ENCODE measurements at regions not wholly inside any gene's neighbourhood (a gene's known extent, or its start where the extent isn't known, plus 50 kb on each side); places are given as distances from the start of the nearest gene placed in this dataset.
"Not testable (repeated sequence)": the region's sequence is repeated elsewhere in the genome, so short reads cannot be mapped to it uniquely, and the experiment has no call there.

DNA sequence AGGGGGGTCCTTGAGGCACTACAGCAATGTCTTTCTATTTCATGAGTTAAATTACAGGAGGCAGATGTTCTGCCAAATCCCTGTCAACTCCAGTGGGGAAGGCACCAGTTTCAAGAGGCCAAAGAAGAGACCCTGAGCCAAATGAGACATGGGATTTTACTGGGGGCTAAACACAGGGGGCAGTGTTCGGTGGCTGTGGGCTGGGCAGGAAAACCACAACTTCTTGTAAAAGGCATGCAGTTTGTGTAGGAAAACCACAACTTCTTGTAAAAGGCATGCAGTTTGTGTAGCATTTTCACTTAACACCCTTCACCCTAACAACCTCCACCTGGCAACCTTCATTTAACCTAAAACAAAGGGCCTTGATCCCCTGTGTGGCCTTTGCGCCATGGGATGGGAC is 61.0 kb downstream of the POLR2M start:
- DNase-seq = no peak

DNA sequence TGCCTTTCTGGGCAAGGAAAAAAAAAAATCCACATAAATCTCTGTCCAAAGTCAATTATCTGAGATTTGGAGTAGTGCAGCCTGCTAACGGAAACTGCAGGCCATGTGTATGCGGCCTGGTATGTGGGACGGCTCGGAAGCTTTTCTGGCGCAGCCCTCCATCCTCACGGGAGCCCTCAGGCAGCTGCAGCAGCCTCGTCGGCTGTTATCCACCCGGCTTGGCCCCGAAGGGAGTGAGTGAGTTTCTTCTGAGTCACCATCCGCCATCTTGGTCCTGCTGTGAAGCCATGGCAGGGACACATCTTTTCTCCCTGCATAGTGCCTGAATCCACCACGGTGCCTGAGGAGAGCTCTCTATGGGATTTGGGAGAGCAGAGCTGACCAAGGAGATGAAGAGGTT is 62.8 kb downstream of the POLR2M start:
- DNase-seq = no peak

DNA sequence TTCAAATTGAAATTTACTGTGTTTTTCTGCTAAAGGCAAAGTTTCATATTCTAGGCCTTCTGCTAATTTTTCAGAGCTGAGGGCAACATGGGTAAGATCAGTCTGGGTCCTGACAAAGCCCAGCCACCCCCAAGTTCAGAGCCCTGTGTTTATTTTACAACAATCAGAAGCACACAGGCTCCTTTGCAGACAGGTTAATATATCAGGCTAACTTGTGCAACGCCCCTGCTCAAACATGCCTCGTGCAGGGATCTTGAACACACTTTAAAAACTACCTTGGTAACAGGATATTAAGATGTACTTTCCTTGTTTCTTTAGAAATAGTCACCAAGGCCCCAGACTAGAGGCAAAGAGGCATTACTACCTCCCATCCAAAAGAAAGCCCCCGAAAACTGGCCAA is 64.0 kb downstream of the POLR2M start:
- DNase-seq = no peak

DNA sequence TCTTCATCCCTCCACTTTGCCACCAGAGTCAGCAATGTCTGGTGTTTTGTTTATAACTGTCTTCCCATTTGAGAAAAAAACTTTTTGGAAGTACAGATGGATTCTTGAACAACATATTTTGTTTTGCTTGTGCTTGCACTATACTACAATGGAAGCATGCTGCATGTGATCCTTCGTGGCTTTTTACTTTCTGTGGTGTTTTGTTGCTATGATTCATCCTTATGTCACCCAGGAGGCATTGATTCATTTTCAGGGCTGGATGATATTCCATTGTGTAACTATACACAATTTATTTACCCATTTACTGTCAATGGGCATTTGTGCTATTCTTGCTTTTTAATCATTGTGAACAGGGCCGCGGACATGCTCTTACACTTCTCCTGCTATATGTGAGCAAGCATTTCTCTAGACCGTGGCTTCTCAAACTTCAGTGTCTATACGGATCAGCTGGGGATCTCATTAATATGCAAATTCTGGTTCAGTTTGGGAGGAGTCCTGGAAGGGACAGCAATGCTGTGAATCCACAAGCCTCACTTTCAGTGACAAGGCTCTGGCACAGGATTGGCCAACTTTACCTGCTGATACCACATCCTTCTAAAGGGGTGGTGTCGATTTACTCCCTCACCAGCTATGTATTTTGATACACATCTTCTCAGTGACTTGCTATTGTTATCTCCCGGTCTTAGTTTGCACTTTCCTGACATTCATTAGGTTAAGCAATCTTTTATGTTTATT is 65.9 kb downstream of the POLR2M start:
- DNase-seq = no peak

DNA sequence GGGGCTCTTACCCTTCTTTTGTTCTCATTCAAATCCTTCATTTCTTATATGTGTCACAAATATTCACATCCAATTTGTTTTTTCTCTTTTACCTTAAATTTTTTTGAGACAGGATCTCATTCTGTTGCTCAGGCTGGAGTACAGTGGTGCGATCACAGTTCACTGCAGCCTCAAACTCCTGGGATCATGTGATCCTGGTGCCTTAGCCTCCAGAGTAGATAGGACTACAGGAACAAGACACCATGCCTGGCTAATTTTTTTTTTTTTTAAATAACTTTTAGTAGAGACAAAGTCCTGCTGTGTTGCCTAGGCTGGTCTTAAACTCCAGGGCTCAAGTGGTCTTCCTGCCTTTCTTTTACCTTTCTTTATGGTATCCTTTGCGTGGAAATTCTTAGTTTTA is 66.5 kb downstream of the POLR2M start:
- DNase-seq = no peak

DNA sequence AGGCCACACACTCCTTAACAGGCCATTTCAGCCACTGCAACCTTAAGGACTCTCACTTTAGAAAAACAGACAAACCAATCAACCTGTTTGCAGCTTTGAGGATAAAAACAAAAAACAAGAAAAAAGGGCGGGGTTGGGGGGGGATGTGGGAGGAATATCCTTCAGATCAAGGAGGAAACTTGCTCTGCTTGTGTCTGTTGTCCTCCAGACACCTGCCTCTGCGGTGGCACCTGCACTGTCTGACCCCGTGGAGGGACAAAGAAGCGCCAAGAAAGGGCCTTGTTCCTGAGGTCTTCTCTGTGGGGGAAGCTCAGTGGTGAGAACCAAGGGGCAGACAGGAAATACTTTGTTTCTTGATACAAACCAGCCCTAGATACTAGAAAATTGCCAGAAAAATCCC is 70.5 kb downstream of the POLR2M start:
- DNase-seq = no peak

DNA sequence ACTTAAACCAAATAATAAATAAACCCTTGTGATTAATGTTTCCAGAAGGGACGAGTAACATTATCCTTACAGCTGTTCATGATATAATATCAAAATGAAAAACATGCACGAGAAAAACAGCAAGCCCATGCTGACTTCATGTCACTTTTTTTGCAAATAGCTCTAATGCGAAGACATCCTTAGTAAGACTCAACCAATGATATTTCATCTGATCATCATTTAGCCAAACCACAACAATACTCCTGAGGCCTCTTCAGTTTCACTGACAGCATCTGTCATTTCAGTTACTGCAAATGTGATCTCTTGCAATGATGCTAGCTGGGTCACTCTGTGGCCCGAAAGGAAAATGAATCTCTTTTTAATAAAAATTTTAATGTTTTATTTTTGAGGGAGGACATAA is 74.0 kb downstream of the POLR2M start:
- DNase-seq = peak; percentile 71

DNA sequence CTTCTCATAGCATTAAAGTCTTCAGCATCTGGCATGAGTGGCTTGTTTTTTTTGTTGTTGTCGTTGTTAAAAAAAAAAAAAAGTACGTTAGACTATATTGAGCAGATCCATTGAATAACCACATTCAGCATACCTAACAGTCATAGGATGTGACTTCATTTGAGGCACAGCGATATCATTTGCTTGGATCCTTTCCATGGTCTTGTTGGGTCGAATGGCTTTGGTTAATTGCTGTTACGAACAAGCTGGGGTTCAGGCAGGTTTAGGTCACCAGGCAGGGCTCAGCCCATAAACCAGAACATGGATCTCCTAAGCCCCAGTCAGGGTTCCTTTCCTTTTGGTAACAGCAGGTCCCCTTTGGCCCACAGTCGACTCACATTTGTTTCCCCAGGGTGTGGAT is 76.2 kb downstream of the POLR2M start:
- DNase-seq = no peak

DNA sequence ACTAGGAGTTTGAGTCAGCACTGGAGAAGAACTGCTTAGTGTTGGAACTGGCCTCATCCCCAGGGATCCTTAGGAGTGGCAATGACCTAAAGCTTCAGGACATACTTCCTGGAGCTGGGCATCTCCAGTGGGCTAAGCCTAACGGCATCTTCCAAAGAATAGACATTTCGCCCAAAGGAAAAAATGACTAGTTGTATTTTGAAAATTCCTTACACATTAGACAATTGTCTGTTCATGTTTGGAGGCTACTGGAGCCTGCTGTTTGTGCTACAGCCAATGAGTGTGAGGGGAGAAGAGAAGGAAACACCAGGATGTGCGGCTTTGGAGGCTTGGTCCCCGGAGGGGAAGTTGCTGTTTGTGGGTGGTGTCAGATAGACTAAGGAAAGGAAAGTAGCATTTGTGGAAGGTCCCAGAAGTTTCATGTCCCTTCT is 77.6 kb downstream of the POLR2M start:
- DNase-seq = no peak

DNA sequence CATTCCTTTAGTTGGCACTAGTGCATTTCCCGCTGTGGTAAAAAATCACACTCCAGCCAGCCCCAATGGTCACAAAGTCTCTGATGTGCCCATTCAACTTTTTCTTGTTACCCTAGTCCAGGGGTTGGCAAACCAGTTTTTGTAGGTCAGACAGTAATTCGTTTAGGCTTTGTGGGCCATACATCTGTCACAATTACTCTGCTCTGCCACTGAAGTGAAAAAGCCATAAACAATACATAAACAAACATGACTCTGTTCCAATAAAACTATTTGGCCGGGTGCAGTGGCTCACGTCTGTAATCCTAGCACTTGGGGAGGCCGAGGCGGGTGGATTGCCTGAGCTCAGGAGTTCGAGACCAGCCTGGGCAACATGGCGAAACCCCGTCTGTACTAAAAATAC is 78.5 kb downstream of the POLR2M start:
- DNase-seq = no peak

DNA sequence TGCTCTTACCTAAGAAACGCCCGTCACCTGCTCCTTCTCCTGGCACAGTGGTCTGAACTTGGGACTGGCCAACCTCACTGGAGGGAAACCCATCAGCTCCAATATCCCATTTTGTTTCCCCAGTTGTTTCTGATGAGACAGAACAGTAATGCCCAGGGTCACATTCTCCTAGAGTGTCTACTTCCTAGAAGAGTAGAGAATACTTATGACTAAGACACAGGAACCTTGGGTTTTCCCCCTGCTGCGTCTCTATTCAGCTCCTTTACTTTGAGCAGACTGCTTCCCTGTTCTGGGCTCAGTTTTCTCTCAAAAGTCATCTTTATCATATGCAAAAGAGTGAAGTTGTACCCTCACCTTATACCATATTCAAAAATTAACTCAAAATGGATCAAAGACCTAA is 79.4 kb downstream of the POLR2M start:
- no peak for DNase-seq

DNA sequence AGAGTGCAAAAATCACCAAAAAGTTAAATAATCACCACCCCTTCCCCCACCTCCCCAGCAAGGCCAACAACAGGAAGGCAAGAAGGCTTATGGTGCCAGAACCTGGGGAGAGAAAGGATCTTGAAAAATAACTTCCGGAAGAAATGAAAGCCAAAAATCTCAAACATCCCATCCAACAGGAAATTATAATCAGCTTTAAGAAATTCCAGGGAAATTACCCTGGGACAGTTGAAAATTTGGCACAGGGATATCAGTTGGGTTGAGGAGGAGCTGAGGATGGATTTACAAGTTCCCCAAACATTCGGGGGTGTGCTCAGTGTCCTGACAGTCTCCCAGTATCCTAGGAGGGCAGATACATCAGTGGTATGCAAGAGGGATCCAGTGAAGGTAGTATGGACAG is 82.7 kb downstream of the POLR2M start:
- DNase-seq = no peak

DNA sequence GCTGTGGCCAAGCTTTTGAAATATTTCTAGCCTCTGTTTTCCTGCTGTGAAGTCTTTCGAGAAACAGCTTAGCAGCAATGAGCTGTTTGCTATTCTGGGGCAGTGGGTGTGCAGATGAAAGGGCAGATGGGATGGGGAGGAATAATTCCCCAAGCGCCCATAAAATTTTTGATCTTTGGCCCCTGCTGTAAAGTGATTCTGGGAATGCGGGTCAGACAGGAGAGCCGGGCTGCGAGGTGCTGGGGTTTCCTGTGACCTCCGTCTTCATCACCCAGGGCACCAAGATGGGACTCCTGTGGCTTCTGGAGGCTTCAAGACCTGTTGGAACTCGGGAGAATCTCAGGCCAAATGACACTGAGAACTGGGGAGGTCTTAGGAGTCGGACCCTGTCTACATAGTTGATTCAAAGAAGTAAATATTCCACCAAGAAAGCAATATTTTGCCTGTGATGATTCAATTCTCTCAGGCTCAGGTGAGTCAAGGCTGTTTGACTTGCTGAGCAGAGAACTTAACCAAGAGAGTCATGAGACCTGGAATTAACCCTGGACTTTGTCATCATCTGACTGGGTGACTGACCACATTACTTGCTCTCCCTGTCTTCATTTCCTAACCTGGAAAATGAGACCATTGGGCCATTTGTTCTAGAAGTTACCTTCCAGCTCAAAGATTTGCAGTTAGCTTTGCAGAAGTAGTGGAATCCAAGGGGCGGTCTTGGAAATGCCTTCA is 86.4 kb downstream of the POLR2M start:
- DNase-seq = no peak

DNA sequence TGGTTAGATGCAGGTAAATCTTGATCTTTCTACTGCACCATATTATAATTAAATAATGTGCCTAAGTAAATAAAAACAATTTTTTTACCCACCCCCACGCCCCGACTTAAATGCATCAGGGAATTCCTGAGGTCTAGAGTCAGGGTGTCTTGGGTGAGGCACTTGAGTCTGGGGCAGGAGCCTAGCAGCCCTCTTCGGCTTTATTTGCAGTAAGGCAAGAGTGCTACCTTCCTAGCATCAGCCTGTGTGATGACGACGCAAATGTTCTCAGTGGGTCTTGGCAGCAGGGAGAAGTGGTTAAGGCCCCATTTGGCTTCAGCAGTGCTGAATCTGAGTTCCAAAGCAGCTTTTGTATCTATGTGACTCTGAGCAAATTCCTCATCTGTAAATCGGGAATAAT is 88.7 kb downstream of the POLR2M start:
- no peak for DNase-seq

DNA sequence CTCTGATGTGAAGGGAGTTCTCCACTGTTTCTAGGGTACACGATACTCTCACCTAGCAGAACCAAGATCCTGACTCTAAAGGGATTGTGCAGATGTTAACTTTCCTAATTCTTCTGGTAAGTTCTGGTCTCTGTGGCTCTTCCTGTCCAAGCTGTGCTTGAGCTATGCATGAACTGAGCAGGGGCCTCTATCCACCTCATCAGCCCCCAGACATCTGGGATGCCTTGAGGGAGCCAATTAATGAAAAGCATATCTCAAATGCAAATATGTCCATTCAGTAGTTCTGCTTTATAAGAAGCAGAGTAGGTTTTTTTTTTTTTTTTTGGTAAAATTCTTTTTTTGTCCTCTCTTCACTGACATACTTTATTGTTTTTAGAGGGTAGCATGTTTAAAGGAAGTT is 89.6 kb downstream of the POLR2M start:
- DNase-seq = no peak

DNA sequence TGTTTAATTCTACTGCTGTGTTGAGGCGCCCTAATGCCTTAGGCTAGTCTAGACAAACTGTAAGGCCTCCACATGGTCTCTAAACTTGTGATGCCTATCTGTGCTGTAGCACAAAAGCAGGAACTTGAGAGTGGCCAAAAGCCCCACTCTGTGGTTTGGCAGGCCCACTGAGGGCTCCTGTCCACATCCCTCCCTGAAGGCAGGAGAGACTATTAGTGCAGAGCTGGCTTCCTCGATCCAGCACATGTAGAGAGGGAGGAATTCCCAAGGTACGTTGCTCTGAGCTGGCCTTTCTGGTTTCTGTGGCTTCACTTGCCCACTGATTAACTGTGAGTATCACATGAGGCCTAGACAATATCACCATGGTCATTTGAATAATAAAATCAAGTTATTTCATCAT is 90.6 kb downstream of the POLR2M start:
- DNase-seq = no peak

DNA sequence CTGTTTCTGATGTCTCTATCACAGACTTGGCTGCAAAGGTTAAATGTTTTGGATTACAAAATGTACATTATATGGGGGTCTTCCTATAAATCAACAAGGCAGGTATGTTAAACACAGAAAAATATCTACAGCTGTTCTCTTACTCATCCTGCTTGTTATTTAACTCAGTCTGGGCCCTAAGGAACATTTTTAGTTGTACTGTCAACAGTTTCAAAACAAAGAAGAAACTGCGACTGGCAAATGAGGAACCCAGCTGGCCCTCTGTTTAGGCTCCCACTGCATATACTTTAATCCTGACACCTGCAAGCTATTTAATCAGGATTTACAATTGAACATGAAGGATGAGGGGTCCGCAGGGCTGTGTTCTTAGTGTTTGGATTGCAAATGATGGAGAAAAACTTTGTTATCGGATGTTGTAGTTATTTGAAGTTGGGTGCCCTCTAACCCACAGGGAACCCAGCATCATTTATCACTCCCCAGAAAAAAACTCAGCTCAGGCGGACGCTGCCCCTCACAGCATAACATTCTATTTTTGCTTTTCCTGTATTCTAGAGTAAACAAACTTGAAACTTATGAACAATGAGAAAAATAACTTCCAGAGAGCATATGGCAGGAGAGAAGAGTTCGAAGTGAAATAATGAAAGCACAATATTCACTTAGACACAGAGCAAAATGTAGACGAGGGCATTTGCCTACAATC is 91.2 kb downstream of the POLR2M start:
- no peak for DNase-seq

DNA sequence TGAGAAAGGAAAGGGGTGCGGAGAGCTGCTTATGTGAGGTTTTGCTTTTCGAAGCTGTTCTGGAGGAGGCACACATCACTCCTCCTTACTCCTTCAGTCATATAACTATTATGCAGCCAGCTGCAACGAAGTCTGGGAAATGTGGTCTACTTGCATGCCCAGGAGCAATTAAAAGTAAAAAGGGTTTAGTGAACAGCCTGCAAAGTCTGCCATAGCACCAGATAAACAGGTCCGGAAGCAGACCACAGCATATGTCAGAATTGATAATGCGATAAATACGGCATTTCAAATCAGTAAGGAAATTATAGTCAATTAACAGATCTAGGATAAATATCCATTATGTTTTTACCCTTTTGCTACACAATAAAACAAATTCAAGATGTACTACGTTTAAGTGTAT is 99.5 kb downstream of the POLR2M start:
- no peak for DNase-seq

DNA sequence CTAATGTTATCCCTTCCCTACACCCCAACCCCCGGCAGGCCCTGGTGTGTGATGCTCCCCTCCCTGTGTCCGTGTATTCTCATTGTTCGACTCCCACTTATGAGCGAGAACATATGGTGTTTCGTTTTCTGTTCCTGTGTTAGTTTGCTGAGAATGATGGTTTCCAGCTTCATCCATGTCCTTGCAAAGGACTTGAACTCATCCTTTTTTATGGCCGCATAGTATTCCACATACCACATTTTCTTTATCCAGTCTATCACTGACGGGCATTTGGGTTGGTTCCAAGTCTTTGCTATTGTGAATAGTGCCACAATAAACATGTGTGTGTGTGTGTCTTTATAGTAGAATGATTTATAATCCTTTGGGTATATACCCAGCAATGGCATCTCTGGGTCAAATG is 102.8 kb downstream of the POLR2M start:
- DNase-seq = not testable (repeated sequence)

DNA sequence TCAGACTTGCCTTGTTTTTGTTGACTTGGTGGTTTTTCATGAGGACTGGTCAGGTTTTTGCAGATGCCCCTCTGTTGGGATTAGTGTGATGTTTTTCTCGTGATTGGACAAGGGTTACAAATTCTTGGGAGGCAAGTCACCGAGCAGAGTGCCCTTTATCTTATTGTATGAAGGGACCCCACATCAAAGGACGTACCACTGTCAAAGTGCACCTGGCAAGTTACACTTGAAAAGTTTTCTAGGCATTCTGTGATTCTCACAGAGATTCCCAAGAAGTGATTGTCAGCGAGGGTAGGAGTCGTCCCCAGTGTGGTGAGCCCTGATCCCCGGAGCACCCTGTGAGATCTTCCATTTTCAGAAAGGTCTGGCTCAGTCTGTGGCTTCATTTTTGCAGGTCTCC is 110.1 kb downstream of the POLR2M start:
- DNase-seq = no peak

DNA sequence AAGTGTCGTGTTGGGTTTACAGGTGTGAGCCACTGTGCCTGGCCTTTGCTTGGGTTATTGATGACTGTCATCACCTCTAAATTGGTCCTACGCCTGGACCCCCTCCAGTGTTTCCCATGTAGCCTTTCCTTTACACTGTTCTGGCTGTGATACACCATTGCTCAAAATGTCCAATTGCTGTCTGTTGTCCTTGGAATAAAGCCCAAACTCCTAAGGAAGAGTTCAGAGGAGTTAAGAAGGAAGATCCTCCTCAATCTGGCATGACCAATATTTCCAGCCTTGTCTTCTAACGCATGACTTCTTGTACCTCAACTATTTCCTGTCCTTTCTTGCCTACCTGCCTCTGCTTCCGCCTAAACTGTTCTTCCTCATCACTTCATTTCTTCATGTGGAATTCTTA is 113.1 kb downstream of the POLR2M start:
- no peak for DNase-seq

DNA sequence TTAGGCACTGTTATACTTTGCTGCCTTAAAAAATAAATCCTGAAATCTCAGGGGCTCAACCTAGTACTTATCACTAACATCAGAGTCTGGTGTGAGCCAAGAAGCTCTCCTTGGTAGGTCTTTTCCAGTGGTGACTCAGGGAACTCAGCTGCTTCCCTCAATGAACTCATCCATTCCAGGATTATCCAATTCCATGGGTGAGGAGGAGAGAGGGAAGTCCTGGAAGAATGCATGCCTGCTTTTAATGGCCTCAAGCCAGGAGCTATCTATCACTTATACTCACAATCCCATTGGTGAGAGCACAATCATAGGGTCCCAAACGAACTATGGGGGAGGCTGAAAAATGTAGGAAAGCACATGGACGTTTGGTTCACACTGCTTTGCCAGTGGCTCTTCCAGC is 113.6 kb downstream of the POLR2M start:
- no peak for DNase-seq

DNA sequence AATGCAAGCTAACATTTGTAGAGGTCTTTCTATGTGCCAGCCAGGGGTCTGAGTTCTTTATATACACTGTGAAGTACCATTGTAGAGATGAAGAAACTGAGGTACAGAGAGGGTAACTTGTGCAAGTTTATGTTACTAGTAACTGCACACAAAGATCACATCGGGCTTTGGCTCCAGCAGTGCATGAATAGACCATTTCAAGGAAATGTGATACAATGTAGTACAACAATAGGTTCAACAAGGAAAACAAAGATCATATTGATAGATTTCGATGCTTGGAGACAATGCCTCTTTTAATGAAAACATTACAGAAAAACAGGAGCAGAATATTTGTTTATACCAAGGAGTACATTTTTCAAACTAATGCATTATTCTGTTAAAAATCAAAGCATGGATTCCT is 115.3 kb downstream of the POLR2M start:
- DNase-seq = no peak

DNA sequence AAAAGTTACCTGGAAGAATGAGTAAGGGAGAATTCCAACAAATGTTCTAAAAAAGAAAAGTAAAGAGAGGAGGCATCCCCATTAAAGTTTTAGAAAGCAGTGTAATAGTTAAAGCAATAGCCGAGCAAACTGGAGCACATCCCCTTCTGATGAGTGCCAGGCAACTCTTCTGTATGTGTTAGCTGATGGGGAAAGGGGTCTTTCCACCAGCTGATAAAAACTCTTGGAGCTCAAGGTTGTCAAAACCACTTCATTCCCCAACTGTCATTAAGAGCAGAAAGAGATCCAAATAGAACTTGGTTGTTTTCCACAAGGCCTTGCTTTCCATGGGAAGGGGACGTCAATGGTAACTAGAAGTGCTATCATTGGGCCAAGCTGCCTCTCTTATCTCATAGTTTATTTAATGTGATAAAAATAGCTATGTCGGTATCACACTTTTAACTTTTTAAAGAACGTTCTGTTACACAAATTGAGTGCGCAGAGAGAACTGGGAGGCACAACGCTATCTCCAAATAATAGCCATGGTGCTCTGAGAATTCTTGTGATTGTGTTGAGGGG is 116.9 kb downstream of the POLR2M start:
- no peak for DNase-seq
